Stimulated activated CD4-positive, alpha-beta T cell treated with anti-CD3 and anti-CD28 coated beads, TNF-alpha, amount 100 ng/mL, for 24 hours (primary cell): ENCODE measurements at regions not wholly inside any gene's neighbourhood (a gene's known extent, or its start where the extent isn't known, plus 50 kb on each side); places are given as distances from the start of the nearest gene placed in this dataset.

ENCODE experiments used
- DNase-seq, 3 experiments: peaks; one replicate each; pipeline ENCODE4 v3.0.0-alpha.2; 2020; ENCODE audit warnings: low read depth in 3 of 3

- no peak for DNase-seq
These were observed 76.1 kb downstream of the SLC25A47 start for GRCh38 chr14:100399052-100399849.

- DNase-seq, result no peak
These were observed 77.0 kb downstream of the SLC25A47 start for GRCh38 chr14:100400115-100400514.

GRCh38 chr14:100401031-100401692 lies 78.0 kb downstream of the SLC25A47 start:
- no peak for DNase-seq

- DNase-seq, result no peak
These were observed 78.7 kb downstream of the SLC25A47 start for GRCh38 chr14:100401792-100402191.

- no peak for DNase-seq
These were observed 79.5 kb downstream of the SLC25A47 start for GRCh38 chr14:100402631-100403030.

GRCh38 chr14:100403105-100403504 lies 80.0 kb downstream of the SLC25A47 start:
- DNase-seq, result no peak

GRCh38 chr14:100403802-100404365 lies 80.7 kb downstream of the SLC25A47 start:
- DNase-seq, result no peak

GRCh38 chr14:100404419-100404818 lies 81.3 kb downstream of the SLC25A47 start:
- no peak for DNase-seq

- no peak for DNase-seq
These were observed 82.8 kb downstream of the SLC25A47 start for GRCh38 chr14:100405760-100406455.

- no peak for DNase-seq
These were observed 83.5 kb downstream of the SLC25A47 start for GRCh38 chr14:100406505-100407131.

- no peak for DNase-seq
These were observed 84.4 kb downstream of the SLC25A47 start for GRCh38 chr14:100407376-100408102.

- DNase-seq, result no peak
These were observed 85.3 kb downstream of the SLC25A47 start for GRCh38 chr14:100408350-100409002.

- DNase-seq, result no peak
These were observed 85.8 kb downstream of the SLC25A47 start for GRCh38 chr14:100409003-100409360.

- no peak for DNase-seq
These were observed 86.5 kb downstream of the SLC25A47 start for GRCh38 chr14:100409651-100410050.

- DNase-seq, result no peak
These were observed 87.0 kb downstream of the SLC25A47 start for GRCh38 chr14:100410056-100410565.

GRCh38 chr14:100413699-100414098 lies 90.6 kb downstream of the SLC25A47 start:
- no peak for DNase-seq

GRCh38 chr14:100415226-100415625 lies 92.1 kb downstream of the SLC25A47 start:
- no peak for DNase-seq

- DNase-seq, result no peak
These were observed 93.0 kb downstream of the SLC25A47 start for GRCh38 chr14:100416081-100416680.

GRCh38 chr14:100416921-100417860 lies 94.1 kb downstream of the SLC25A47 start:
- DNase-seq, result no peak
